Bronchial epithelial cell (primary cell): ENCODE measurements at regions not wholly inside any gene's neighbourhood (a gene's known extent, or its start where the extent isn't known, plus 50 kb on each side); places are given as distances from the start of the nearest gene placed in this dataset.

Experiments used
- DNase-seq: peaks from one replicate; pipeline ENCODE4 v3.0.0-alpha.2; 2010; ENCODE audit warnings: low read depth
- FAIRE-seq: peaks from 2 replicates; lab custom pipeline; 2011; peaks lifted over from hg19 to GRCh38; lab: Jason Lieb, UNC
- H3K27me3 ChIP-seq: 2 replicates; pipeline ENCODE4 v1.5.1; 2011; ENCODE audit warnings: low read length; ENCODE audit not compliant: control insufficient read depth, insufficient read depth
- H3K36me3 ChIP-seq: 2 replicates; pipeline ENCODE4 v1.5.1; 2011; ENCODE audit warnings: low read length; ENCODE audit not compliant: control insufficient read depth, insufficient read depth
- H3K4me3 ChIP-seq: 2 replicates; pipeline ENCODE4 v1.5.1; 2011; ENCODE audit warnings: mild to moderate bottlenecking, low read depth, low read length, control low read depth
- TF ChIP-seq, protein P1 (sequence below): IDR thresholded peaks from 2 replicates; pipeline ENCODE4 v1.5.1; 2011; ENCODE audit warnings: mild to moderate bottlenecking, moderate library complexity, low read length, control low read depth, inconsistent platforms; ENCODE audit not compliant: insufficient read depth, severe bottlenecking

DNA sequence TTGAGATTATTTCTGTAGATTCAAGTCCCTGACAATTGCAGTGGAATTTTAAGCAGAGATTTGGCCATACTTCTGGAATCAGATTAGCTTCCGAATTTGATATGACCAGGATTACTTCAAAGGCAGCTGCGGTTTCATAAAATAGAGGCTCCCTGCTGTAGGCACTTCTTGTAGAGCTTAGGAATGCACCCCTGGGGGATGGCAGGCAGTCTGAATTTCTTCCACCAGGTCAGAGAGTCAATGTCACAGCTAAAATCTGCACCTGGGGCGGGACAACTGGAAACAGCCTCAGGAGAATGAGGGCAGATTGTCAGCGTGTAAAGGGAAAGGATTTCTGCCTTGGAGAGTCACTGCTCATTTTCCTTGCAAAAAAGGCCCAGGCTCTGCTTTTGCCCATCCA, 182.6 kb downstream of the ARRDC4 start:
- no peak for FAIRE-seq
- TF ChIP-seq, protein P1, sequence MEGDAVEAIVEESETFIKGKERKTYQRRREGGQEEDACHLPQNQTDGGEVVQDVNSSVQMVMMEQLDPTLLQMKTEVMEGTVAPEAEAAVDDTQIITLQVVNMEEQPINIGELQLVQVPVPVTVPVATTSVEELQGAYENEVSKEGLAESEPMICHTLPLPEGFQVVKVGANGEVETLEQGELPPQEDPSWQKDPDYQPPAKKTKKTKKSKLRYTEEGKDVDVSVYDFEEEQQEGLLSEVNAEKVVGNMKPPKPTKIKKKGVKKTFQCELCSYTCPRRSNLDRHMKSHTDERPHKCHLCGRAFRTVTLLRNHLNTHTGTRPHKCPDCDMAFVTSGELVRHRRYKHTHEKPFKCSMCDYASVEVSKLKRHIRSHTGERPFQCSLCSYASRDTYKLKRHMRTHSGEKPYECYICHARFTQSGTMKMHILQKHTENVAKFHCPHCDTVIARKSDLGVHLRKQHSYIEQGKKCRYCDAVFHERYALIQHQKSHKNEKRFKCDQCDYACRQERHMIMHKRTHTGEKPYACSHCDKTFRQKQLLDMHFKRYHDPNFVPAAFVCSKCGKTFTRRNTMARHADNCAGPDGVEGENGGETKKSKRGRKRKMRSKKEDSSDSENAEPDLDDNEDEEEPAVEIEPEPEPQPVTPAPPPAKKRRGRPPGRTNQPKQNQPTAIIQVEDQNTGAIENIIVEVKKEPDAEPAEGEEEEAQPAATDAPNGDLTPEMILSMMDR, result no peak
- no peak for DNase-seq
- H3K4me3 ChIP-seq, result no peak overlapping the region
- no peaks in the 10 kb centered on the region for H3K36me3 ChIP-seq
- H3K27me3 ChIP-seq, result no peaks in the 10 kb centered on the region

DNA sequence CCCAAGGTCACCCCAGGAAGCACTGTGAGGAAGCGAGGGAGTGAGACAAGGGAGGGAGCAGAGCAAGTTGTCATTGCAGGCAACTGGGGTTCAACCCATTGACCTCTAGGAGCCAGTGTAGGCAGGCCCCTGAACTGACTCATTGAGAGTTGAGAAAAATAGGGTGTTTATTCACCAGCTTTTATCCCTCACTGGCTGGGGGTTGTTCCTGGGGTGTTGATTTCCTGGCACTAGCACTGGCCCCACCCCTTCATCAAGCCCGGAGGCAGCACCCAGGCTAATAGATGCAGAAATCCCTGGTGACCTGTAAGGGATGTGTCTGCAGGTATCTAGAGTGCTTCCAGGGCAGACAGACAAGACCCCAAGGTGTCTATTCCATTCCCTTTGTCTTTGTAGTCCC, 183.9 kb downstream of the ARRDC4 start:
- peak; percentile 80 for DNase-seq
- Histone ChIP-seq H3K36me3 (no peaks in the 10 kb centered on the region), H3K4me3 (no peak overlapping the region), H3K27me3 (no peaks in the 10 kb centered on the region)
- FAIRE-seq, result peak; percentile 70
- TF ChIP-seq, protein P1, result no peak

DNA sequence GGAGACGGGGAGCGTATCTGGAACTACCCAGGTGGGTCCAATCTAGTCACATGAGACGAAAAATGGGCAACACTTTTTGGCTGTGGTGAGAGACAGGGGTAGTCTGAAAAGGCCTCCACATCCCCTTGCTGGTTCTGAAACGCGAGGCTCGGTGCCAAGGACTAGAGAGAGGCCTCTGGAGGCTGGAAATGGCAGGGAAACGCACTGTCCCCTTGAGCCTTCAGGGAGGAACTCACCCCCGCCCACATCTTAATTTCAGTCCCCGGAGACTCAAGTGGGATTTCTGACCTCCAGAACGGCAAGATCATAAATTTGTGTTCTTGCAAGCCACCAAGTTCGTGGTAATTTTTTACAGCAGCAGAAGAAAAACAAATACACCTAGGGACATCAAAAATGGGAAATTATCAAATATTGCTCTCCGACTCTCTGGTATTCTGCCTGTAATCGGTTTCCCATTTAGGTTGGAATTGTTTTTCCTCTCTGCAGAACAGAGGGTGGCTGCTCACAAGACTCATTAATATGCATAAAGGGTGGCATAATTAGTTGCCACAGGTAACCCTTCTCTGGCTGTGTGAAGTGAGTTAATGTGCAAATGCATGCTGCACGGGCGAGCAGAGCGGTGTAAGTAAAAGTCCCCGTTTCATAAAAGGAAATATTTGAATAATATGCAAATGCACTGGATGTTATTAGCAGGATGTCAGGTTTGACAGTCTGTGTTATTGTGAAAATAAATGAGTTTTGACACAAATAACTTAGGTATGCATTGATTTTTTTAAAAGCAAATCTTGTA, 185.7 kb downstream of the ARRDC4 start:
- Histone ChIP-seq H3K4me3 (no peak overlapping the region), H3K36me3 (no peaks in the 10 kb centered on the region), H3K27me3 (no peaks in the 10 kb centered on the region)
- TF ChIP-seq, protein P1, result no peak
- FAIRE-seq (no peak), DNase-seq (no peak)

DNA sequence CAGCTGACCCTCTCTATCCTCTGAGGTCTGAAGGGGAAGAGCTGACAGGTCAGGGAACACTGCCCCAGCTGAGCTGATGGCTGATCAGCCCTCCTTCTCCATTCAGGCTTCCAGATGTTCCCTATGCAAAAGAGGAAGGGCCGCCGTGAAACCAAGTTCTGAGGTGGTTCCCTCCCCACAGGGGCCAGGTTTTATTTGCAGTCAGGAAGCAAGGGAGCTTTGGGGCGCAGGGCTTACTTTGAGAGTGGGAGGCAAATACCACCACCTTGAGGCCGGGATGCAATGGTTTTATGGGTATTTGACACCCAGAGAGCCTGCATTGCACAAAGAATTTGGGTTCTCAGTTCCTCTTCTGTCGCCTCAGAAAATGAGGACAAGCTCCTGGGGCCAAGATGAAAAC, 186.9 kb downstream of the ARRDC4 start:
- TF ChIP-seq, protein P1, result no peak
- Histone ChIP-seq H3K36me3 (no peaks in the 10 kb centered on the region), H3K4me3 (no peak overlapping the region), H3K27me3 (no peaks in the 10 kb centered on the region)
- DNase-seq (no peak), FAIRE-seq (no peak)

DNA sequence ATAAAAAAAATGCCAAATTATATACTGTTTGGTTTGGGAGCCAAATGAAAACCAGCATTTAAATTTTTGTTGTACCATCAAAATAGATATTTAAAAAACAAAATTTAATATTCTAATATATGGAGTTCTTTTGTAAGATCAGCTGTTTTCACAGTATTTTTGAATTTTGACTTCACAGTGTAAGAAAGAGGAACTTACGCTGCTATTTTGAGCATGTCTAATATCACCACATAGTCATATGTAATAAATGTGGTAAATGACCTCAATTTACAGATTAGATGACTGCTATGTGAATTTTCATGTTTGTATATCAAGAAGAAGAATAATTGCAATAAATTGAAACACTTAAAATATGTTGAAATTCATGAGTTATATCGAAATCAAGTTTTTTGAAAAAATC, 189.6 kb downstream of the ARRDC4 start:
- Histone ChIP-seq H3K4me3 (no peak overlapping the region), H3K27me3 (no peaks in the 10 kb centered on the region), H3K36me3 (no peaks in the 10 kb centered on the region)
- TF ChIP-seq, protein P1, result no peak
- FAIRE-seq (no peak), DNase-seq (no peak)

DNA sequence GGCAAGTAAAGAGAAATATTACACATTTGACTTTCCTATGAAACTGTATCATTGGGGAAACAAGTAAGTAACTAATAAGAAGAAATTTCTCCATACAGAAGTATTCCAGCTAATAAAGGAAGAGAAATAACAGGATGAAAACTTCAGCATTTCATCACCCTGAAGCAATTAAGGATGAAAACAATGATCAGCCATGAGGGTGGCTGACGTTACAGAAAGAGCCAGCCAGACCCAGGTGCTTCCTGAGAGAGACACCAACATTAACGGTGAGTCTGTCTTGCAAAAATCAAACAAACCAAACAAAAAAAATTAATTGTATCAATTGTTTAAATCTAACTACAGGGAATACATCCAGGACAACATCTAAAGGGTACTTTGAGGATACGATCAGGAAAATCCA, 190.0 kb downstream of the ARRDC4 start:
- Histone ChIP-seq H3K36me3 (no peaks in the 10 kb centered on the region), H3K27me3 (no peaks in the 10 kb centered on the region), H3K4me3 (no peak overlapping the region)
- no peak for FAIRE-seq
- no peak for DNase-seq
- TF ChIP-seq, protein P1, result no peak
